WTC11 (cell line): ENCODE measurements at regions not wholly inside any gene's neighbourhood (a gene's known extent, or its start where the extent isn't known, plus 50 kb on each side); places are given as distances from the start of the nearest gene placed in this dataset.

Experiments used
- ATAC-seq: fragments of 200-7000 bp; cut with Tn5 transposase; 2 replicates; pipeline ENCODE4 v1.10.0; 2021; ENCODE audit warnings: mild to moderate bottlenecking, moderate library complexity
- CTCF ChIA-PET: fragments of 300-600 bp; sonication (Branson Sonifier 250); formaldehyde crosslinking; loops from one replicate; lab custom pipeline; 2021; ENCODE audit warnings: antibody characterized with exemption; lab: Charles Lee
- POLR2A ChIA-PET: fragments of 350-600 bp; sonication (Branson Sonifier 250); formaldehyde crosslinking; loops from one replicate; lab custom pipeline; 2021; ENCODE audit warnings: antibody characterized with exemption; lab: Charles Lee
- DNase-seq: peaks from one replicate; pipeline ENCODE4 v3.0.0; 2021; ENCODE audit warnings: low spot score
- H3K27ac Mint-ChIP-seq: 2 replicates; pipeline ENCODE4 v1.8.0; 2021; ENCODE audit warnings: mixed read lengths
- H3K27me3 Mint-ChIP-seq: 2 replicates; pipeline ENCODE4 v1.8.0; 2021; ENCODE audit warnings: low read depth, mild to moderate bottlenecking, moderate library complexity, mixed read lengths
- H3K36me3 Mint-ChIP-seq: 2 replicates; pipeline ENCODE4 v1.8.0; 2021; ENCODE audit warnings: mixed read lengths
- H3K4me1 Mint-ChIP-seq: 2 replicates; pipeline ENCODE4 v1.8.0; 2022; ENCODE audit warnings: mixed read lengths
- H3K4me3 Mint-ChIP-seq: 2 replicates; pipeline ENCODE4 v1.8.0; 2021; ENCODE audit warnings: mild to moderate bottlenecking, moderate library complexity, mixed read lengths
- H3K9me3 Mint-ChIP-seq: 2 replicates; pipeline ENCODE4 v1.8.0; 2021; ENCODE audit warnings: mixed read lengths
- ATF3 ChIP-seq: sonication (generic); formaldehyde crosslinking; conservative IDR thresholded peaks from 2 replicates; pipeline ENCODE4 v1.8.1; 2022; ENCODE audit warnings: mild to moderate bottlenecking, missing genetic modification reagents
- CTCF ChIP-seq: fragments of 200-600 bp; IDR thresholded peaks from 2 replicates; pipeline ENCODE4 v1.8.0; 2022; ENCODE audit warnings: antibody characterized with exemption
- E2F5 ChIP-seq: sonication (generic); formaldehyde crosslinking; IDR thresholded peaks from 2 replicates; pipeline ENCODE4 v1.8.1; 2022; ENCODE audit warnings: mild to moderate bottlenecking, moderate library complexity, missing genetic modification reagents
- ELF4 ChIP-seq: sonication (generic); formaldehyde crosslinking; IDR thresholded peaks from 2 replicates; pipeline ENCODE4 v1.8.1; 2022; ENCODE audit warnings: low read depth, mild to moderate bottlenecking, moderate library complexity, missing genetic modification reagents
- EMX1 ChIP-seq: fragments of 250-450 bp; sonication (Bioruptor Pico); IDR thresholded peaks from 2 replicates; pipeline ENCODE4 v1.8.0; 2021; ENCODE audit warnings: mild to moderate bottlenecking
- FOXK1 ChIP-seq: sonication (generic); formaldehyde crosslinking; IDR thresholded peaks from 2 replicates; pipeline ENCODE4 v1.8.0; 2022; ENCODE audit warnings: mild to moderate bottlenecking, moderate library complexity, missing genetic modification reagents
- GABPB1 ChIP-seq: sonication (generic); formaldehyde crosslinking; IDR thresholded peaks from 2 replicates; pipeline ENCODE4 v1.8.1; 2023; ENCODE audit warnings: mild to moderate bottlenecking, missing genetic modification reagents
- HMGA2 ChIP-seq: fragments of 250-450 bp; sonication (Bioruptor Pico); IDR thresholded peaks from 2 replicates; pipeline ENCODE4 v1.4.0; 2021; ENCODE audit warnings: mild to moderate bottlenecking, moderate library complexity
- IRF1 ChIP-seq: sonication (generic); formaldehyde crosslinking; IDR thresholded peaks from 2 replicates; pipeline ENCODE4 v1.8.0; 2023; ENCODE audit warnings: missing genetic modification reagents
- MYBL2 ChIP-seq: sonication (generic); formaldehyde crosslinking; IDR thresholded peaks from 2 replicates; pipeline ENCODE4 v1.8.1; 2023; ENCODE audit warnings: mild to moderate bottlenecking, moderate library complexity, missing genetic modification reagents
- NFYB ChIP-seq: sonication (generic); formaldehyde crosslinking; conservative IDR thresholded peaks from 2 replicates; pipeline ENCODE4 v1.8.0; 2022; ENCODE audit warnings: low read depth, missing genetic modification reagents
- PRRX2 ChIP-seq: fragments of 250-450 bp; sonication (Bioruptor Pico); IDR thresholded peaks from 2 replicates; pipeline ENCODE4 v1.8.0; 2021; ENCODE audit warnings: mild to moderate bottlenecking
- RELA ChIP-seq: sonication (generic); formaldehyde crosslinking; IDR thresholded peaks from 2 replicates; pipeline ENCODE4 v1.8.1; 2022; ENCODE audit warnings: missing genetic modification reagents, mild to moderate bottlenecking, borderline replicate concordance
- TEAD4 ChIP-seq: sonication (generic); formaldehyde crosslinking; IDR thresholded peaks from 2 replicates; pipeline ENCODE4 v1.8.0; 2022; ENCODE audit warnings: mild to moderate bottlenecking, missing genetic modification reagents
- TP53 ChIP-seq: sonication (generic); formaldehyde crosslinking; IDR thresholded peaks from 2 replicates; pipeline ENCODE4 v1.8.1; 2023; ENCODE audit warnings: mild to moderate bottlenecking, missing genetic modification reagents
- USF1 ChIP-seq: sonication (generic); formaldehyde crosslinking; IDR thresholded peaks from 2 replicates; pipeline ENCODE4 v1.8.0; 2022; ENCODE audit warnings: mild to moderate bottlenecking, missing genetic modification reagents
- ZNF121 ChIP-seq: sonication (generic); formaldehyde crosslinking; IDR thresholded peaks from 2 replicates; pipeline ENCODE4 v1.8.0; 2023; ENCODE audit warnings: missing genetic modification reagents
- ZNF219 ChIP-seq: sonication (generic); formaldehyde crosslinking; IDR thresholded peaks from 2 replicates; pipeline ENCODE4 v1.8.0; 2023; ENCODE audit warnings: missing genetic modification reagents, mild to moderate bottlenecking, borderline replicate concordance
- ZNF281 ChIP-seq: sonication (generic); formaldehyde crosslinking; IDR thresholded peaks from 2 replicates; pipeline ENCODE4 v1.8.0; 2023; ENCODE audit warnings: mild to moderate bottlenecking, missing genetic modification reagents
- ZNF396 ChIP-seq: fragments of 250-450 bp; sonication (Bioruptor Pico); IDR thresholded peaks from 2 replicates; pipeline ENCODE4 v1.8.0; 2021; ENCODE audit warnings: mild to moderate bottlenecking, moderate library complexity, borderline replicate concordance
- ZNF425 ChIP-seq: fragments of 250-450 bp; sonication (Bioruptor Pico); conservative IDR thresholded peaks from 2 replicates; pipeline ENCODE4 v1.9.0; 2021; ENCODE audit warnings: mild to moderate bottlenecking

GRCh38 chr2:240322231-240322955, 113.1 kb upstream of the GPC1 start:
- Mint-ChIP-seq H3K36me3 (no peaks in the 10 kb centered on the region), H3K4me3 (no peak overlapping the region), H3K27me3 (no peaks in the 10 kb centered on the region; the same call in 1 of the 2 replicates), H3K9me3 (0 out of 2 replicates have a peak, but pooled peaks cover 5% of the 10 kb centered on the region), H3K27ac (no peak overlapping the region), H3K4me1 (0 out of 2 replicates have a peak, but pooled peaks cover 2% of the 10 kb centered on the region)
- ATAC-seq (no peak), DNase-seq (no peak)
- CTCF ChIA-PET, result no interaction called here
- POLR2A ChIA-PET, result no interaction called here
- no peak for TF ChIP-seq IRF1
- TF ChIP-seq NFYB (CRISPR knock-in tag), result no peak
- TF ChIP-seq TP53 (CRISPR knock-in tag), result no peak
- TF ChIP-seq HMGA2 (CRISPR knock-in tag), result no peak
- TF ChIP-seq GABPB1 (CRISPR knock-in tag), result no peak
- TF ChIP-seq RELA (CRISPR knock-in tag), result no peak
- TF ChIP-seq ZNF219 (CRISPR knock-in tag), result no peak
- no peak for TF ChIP-seq ZNF121 (CRISPR knock-in tag)
- no peak for TF ChIP-seq ZNF425 (CRISPR knock-in tag)
- no peak for TF ChIP-seq ATF3
- no peak for TF ChIP-seq E2F5
- no peak for TF ChIP-seq FOXK1 (CRISPR knock-in tag)
- no peak for TF ChIP-seq PRRX2 (CRISPR knock-in tag)
- no peak for TF ChIP-seq ZNF396
- no peak for TF ChIP-seq MYBL2 (CRISPR knock-in tag)
- TF ChIP-seq TEAD4 (CRISPR knock-in tag), result no peak
- TF ChIP-seq EMX1, result no peak
- no peak for TF ChIP-seq USF1 (CRISPR knock-in tag)
- TF ChIP-seq ELF4 (CRISPR knock-in tag), result no peak
- no peak for TF ChIP-seq CTCF

- POLR2A ChIA-PET, result no interaction called here
- no peak for ATAC-seq
These were observed 112.5 kb upstream of the GPC1 start for GRCh38 chr2:240322991-240323390.

More at GRCh38 chr2:240322991-240323390, 112.5 kb upstream of the GPC1 start:
- TF ChIP-seq ZNF281 (CRISPR knock-in tag), result no peak
- Mint-ChIP-seq H3K9me3 (0 out of 2 replicates have a peak, but pooled peaks cover 3% of the 10 kb centered on the region), H3K27me3 (no peaks in the 10 kb centered on the region; the same call in 1 of the 2 replicates), H3K36me3 (no peaks in the 10 kb centered on the region), H3K27ac (no peak overlapping the region), H3K4me3 (no peak overlapping the region), H3K4me1 (0 out of 2 replicates have a peak, but pooled peaks cover 2% of the 10 kb centered on the region)
- DNase-seq, result no peak
- CTCF ChIA-PET, result no interaction called here
